Osteoblast (primary cell): ENCODE measurements at regions not wholly inside any gene's neighbourhood (a gene's known extent, or its start where the extent isn't known, plus 50 kb on each side); places are given as distances from the start of the nearest gene placed in this dataset. TPM values are rescaled to one million over a fixed set of nuclear protein-coding genes. Genes with fewer than 3 reads are reported as not detected.
"Not testable (repeated sequence)": the region's sequence is repeated elsewhere in the genome, so short reads cannot be mapped to it uniquely, and the experiment has no call there.

Experiments
- DNase-seq: peaks from one replicate; pipeline ENCODE4 v3.0.0; 2011; ENCODE audit warnings: low spot score, mixed read lengths; ENCODE audit not compliant: insufficient read length; ENCODE audit errors: missing footprints
- H2AFZ ChIP-seq: 2 replicates; pipeline ENCODE4 v1.6.0; 2011; ENCODE audit warnings: mild to moderate bottlenecking, low read length
- H3K27ac ChIP-seq: 2 replicates; pipeline ENCODE4 v1.5.1; 2011; ENCODE audit warnings: mild to moderate bottlenecking, low read depth, low read length, moderate library complexity
- H3K27me3 ChIP-seq: 2 replicates; pipeline ENCODE4 v1.6.0; 2012; ENCODE audit warnings: mild to moderate bottlenecking, control low read depth, inconsistent platforms, low read length, moderate library complexity; ENCODE audit not compliant: insufficient read depth
- H3K36me3 ChIP-seq: 2 replicates; pipeline ENCODE4 v1.5.1; 2011; ENCODE audit warnings: mild to moderate bottlenecking, low read length, control low read depth, moderate library complexity; ENCODE audit not compliant: insufficient read depth
- H3K4me1 ChIP-seq: 2 replicates; pipeline ENCODE4 v1.5.1; 2011; ENCODE audit warnings: mild to moderate bottlenecking, low read length, control low read depth, moderate library complexity; ENCODE audit not compliant: insufficient read depth
- H3K4me2 ChIP-seq: 2 replicates; pipeline ENCODE4 v1.6.0; 2011; ENCODE audit warnings: mild to moderate bottlenecking, low read length; ENCODE audit not compliant: insufficient read depth
- H3K4me3 ChIP-seq: fragments of 200-600 bp; sonication (generic); 3 replicates; pipeline ENCODE4 v1.5.1; 2012; ENCODE audit warnings: mild to moderate bottlenecking, low read length, inconsistent platforms; ENCODE audit not compliant: insufficient read depth
- H3K79me2 ChIP-seq: 2 replicates; pipeline ENCODE4 v1.6.0; 2012; ENCODE audit warnings: mild to moderate bottlenecking, low read length, control low read depth, inconsistent platforms; ENCODE audit not compliant: insufficient read depth
- H3K9me3 ChIP-seq: 2 replicates; pipeline ENCODE4 v1.5.1; 2011; ENCODE audit warnings: low read depth, low read length, control low read depth
- H4K20me1 ChIP-seq: 2 replicates; pipeline ENCODE4 v1.6.0; 2012; ENCODE audit warnings: mild to moderate bottlenecking, low read length, control low read depth; ENCODE audit not compliant: insufficient read depth
- small RNA-seq: library from RNA; depleted of rRNA; stranded (forward); fragments of <200 nt; gene quantifications from one replicate; pipeline ENCODE3, GENCODE V24; 2012
- TF ChIP-seq, protein P1 (sequence below): IDR thresholded peaks from 2 replicates; pipeline ENCODE4 v1.5.1; 2011; ENCODE audit warnings: mild to moderate bottlenecking, low read depth, low read length, moderate library complexity; ENCODE audit errors: extremely low read depth

DNA sequence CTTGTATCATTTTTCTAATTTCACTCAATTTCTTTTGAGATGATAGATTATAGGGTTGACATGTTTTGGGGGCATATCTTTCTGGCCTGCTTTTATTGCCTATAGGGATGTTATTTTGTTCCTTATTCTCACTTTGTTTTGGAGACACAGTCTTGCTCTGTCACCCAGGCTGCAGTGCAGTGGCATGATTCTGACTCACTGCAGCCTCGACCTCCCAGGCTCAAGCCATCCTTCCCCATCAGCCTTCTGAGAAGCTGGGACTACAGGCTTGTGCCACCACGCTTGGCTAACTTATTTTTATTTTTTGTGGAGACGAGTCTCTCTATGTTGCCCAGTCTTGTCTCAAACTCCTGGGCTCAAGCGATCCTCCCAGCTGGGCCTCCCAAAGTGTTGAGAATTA, 72.8 kb upstream of the FAN1 start:
- Histone ChIP-seq H3K36me3 (no peaks in the 10 kb centered on the region), H3K9me3 (no peaks in the 10 kb centered on the region), H3K4me1 (no peaks in the 10 kb centered on the region), H3K79me2 (peaks cover 4% of the 10 kb centered on the region), H3K27ac (no peak overlapping the region), H3K4me2 (no peak overlapping the region), H3K27me3 (no peaks in the 10 kb centered on the region), H3K4me3 (no peak overlapping the region), H4K20me1 (no peaks in the 10 kb centered on the region), H2AFZ (no peak overlapping the region)
- DNase-seq: no peak
- TF ChIP-seq, protein P1, sequence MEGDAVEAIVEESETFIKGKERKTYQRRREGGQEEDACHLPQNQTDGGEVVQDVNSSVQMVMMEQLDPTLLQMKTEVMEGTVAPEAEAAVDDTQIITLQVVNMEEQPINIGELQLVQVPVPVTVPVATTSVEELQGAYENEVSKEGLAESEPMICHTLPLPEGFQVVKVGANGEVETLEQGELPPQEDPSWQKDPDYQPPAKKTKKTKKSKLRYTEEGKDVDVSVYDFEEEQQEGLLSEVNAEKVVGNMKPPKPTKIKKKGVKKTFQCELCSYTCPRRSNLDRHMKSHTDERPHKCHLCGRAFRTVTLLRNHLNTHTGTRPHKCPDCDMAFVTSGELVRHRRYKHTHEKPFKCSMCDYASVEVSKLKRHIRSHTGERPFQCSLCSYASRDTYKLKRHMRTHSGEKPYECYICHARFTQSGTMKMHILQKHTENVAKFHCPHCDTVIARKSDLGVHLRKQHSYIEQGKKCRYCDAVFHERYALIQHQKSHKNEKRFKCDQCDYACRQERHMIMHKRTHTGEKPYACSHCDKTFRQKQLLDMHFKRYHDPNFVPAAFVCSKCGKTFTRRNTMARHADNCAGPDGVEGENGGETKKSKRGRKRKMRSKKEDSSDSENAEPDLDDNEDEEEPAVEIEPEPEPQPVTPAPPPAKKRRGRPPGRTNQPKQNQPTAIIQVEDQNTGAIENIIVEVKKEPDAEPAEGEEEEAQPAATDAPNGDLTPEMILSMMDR: no peak

DNA sequence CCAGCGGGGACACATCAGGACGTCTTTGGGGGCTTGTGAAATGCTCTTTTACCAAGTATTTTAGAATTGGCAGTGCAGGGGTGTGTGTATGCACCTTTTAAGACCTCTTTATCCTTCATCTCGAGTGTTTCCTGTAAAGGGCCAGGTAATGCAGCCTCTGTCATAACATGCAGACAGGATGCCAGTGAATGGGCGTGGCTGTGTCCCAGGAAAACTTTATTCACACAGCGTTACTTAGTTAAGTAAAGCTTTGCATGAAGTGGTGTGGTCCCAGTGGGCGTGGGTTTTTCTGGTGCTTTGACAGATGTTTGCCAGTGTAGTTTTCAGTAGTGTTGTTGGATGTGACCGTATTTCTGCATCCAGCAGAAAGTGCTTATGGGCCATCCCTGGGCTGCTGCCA, 70.3 kb upstream of the FAN1 start:
- H3K9me3 ChIP-seq, H3K4me3 ChIP-seq, H3K79me2 ChIP-seq, H3K27me3 ChIP-seq, H3K27ac ChIP-seq, DNase-seq, H3K4me2 ChIP-seq, H3K36me3 ChIP-seq, H2AFZ ChIP-seq, H4K20me1 ChIP-seq, H3K4me1 ChIP-seq: not testable (repeated sequence)

DNA sequence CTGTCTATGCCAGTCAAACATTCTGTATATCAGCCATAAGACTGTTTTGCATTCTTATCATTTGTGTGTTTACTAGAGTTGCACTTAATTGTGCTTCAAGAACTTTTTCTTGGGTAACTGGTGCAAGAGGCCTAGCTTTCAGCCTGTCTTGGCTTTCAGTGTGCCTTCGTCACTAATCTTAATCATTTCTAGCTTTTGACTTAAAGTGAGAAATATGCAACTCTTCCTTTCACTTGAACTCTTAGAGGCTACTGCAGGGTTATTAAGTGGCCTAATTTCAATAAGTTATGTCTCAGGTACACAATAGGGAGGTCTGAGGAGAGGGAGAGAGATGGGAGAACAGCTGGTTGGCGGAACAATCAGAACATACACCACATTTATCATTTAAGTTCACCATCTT, 62.1 kb upstream of the FAN1 start:
- not testable (repeated sequence) for H3K9me3 ChIP-seq, H3K4me1 ChIP-seq, H3K36me3 ChIP-seq, H2AFZ ChIP-seq, H3K4me3 ChIP-seq, H3K27ac ChIP-seq, H3K4me2 ChIP-seq, H3K27me3 ChIP-seq, H3K79me2 ChIP-seq, H4K20me1 ChIP-seq, DNase-seq

DNA sequence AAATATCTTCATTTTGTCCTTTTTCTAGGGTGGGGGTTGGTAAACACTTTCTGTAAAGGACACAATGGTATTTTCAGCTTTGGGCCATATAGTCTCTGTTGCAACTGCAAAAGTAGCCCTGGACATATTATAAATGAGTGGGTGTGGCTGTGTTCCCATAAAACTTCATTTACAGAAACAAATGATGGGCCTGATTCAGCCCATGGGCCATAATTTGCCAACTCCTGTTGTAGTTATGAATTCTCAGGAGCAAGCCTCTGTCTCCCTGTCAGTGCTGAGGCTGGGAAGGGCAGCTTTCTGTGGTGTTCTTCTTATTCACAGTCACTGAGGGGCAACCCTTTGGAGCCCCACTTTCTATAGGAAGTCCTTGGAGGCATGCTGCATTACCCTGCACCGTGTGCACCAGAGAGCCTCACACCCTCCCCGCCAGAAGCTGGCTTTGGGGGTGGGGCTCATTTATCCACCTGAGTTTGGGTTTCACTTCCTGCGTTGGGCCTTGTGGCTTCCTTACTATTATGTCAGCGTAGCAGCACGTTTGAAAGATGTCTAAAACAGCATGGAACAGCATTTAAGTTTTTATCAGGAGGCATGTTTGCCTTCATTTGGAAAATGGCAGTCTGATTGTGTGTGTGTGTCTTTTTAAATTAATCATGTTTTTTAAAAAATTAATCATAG, 60.8 kb upstream of the FAN1 start:
- not testable (repeated sequence) for H3K4me3 ChIP-seq, H4K20me1 ChIP-seq, H3K36me3 ChIP-seq, H3K27ac ChIP-seq, H3K4me2 ChIP-seq, H2AFZ ChIP-seq, DNase-seq, H3K9me3 ChIP-seq, H3K27me3 ChIP-seq, H3K4me1 ChIP-seq, H3K79me2 ChIP-seq

DNA sequence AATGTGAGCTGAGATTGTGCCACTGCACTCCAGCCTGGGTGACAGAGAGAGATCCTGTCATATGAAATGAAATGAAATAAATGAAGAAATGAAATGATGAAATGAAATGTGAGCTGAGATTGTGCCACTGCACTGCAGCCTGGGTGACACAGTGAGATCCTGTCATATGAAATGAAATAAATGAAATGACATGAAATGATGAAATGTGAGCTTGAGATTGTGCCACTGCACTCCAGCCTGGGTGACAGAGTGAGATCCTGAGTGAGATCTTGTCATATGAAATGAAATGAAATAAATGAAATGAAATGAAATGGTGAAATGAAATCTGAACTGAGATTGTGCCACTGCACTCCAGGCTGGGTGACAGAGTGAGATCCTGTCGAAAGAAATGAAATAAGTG, 58.2 kb upstream of the FAN1 start:
- H3K27ac ChIP-seq, H3K36me3 ChIP-seq, DNase-seq, H3K4me1 ChIP-seq, H3K4me3 ChIP-seq, H3K79me2 ChIP-seq, H3K9me3 ChIP-seq, H4K20me1 ChIP-seq, H3K4me2 ChIP-seq, H2AFZ ChIP-seq, H3K27me3 ChIP-seq: not testable (repeated sequence)

Small RNA genes lying in the stretch of these regions (small RNA-seq; reads per million reads assigned to genes)
- gene RN7SL82P: not detected
